GM19351 (cell line): ENCODE measurements at regions not wholly inside any gene's neighbourhood (a gene's known extent, or its start where the extent isn't known, plus 50 kb on each side); places are given as distances from the start of the nearest gene placed in this dataset.
"Not testable (repeated sequence)": the region's sequence is repeated elsewhere in the genome, so short reads cannot be mapped to it uniquely, and the experiment has no call there.

Experiments
- ATAC-seq: cut with Tn5 transposase; IDR thresholded peaks from one replicate; pipeline ENCODE4 v1.9.1; 2021; ENCODE audit warnings: mild to moderate bottlenecking, moderate library complexity; ENCODE audit not compliant: unreplicated experiment

DNA sequence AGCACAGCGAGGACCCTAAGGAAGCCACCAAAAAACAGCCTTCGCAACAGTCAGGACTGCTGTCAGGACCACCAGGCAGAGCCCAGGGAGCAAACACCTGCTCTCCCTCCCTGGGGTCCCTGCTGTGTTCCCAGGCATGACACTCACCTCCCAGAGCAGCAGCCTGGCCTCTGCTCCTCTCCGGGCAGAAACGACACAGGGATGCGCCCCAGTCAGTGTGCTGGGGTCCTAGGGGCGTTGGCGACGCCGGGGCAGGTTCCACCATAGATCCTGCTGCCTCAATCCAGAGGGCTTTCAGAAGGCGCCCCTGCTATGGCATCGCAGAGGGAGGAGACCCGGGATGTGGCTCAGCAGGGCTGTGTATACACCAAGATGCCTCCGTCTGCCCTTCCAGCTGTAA, 169.7 kb upstream of the FOXD4L5 start:
- not testable (repeated sequence) for ATAC-seq

DNA sequence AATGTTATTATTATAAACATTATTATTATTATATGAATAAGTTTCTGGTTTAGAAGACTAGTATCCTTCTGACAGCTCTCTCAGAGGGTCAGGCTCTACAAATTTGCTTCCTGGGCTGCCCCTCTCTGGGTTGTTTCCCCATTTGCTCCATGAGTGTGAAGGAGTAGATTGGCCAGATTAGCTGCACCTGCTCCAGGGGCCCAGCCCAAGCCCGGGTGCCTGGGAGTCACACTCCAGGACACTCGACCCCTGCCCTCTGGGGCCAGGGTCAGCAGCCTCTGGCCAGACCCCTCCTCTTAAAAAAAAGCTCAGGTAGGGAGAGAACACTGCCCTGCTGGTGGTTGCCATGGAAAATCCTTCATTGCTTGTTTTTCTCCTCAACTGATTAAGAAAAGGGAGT, 169.0 kb upstream of the FOXD4L5 start:
- ATAC-seq, result not testable (repeated sequence)

DNA sequence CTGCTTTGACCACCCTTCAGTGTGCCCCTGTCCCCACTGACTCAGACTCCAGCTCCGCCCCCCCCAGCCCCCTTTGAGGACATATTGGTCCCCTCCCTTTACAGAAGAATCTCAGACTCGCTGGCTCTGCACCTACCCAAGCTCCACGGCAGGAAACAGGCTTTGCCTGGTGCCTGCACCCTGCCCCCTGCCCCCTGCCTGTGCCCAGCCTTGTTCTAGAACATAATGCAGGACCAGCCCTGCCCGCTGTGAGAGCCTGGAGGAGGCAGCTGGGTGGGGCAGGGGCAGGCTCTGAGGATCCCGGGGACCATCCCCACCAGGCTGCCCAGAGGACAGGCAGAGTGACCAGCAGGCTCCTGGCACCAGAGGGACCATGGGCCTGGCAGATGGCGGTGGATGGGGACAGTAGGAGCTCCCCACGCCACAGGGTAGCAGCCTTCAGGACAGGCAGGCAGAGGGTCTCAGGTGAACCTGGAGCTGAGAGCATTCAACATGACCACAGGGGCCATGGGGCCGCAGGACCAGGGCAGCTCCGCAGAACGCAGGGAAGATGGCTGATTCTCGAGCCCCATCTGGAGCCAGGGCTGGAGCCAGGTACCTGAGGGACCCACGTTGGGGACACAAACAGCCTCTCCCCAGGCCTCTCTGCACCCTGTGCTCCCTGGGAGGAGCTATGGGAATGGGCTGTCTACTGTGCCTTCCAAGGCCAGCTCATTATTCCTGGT, 165.0 kb upstream of the FOXD4L5 start:
- not testable (repeated sequence) for ATAC-seq

DNA sequence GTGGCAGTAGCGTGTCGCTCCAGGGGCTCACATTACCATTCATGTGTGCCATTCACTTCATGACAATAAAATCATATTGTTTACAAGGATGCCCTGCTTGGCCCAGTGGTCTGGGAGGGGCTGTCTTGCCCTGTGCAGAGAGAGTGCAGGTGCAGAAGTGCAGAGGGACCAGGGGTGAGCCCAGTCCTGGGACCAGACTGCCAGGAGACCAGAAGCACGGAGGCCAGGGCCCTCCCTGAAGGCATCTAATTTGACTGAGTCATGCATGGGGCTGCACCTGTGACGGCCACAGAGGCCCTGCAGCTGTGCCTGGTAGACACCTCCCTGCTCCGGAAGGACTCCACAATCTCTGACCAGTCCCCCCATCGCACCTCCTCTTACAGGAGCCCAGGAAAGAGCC, 164.4 kb upstream of the FOXD4L5 start:
- ATAC-seq, result no peak

DNA sequence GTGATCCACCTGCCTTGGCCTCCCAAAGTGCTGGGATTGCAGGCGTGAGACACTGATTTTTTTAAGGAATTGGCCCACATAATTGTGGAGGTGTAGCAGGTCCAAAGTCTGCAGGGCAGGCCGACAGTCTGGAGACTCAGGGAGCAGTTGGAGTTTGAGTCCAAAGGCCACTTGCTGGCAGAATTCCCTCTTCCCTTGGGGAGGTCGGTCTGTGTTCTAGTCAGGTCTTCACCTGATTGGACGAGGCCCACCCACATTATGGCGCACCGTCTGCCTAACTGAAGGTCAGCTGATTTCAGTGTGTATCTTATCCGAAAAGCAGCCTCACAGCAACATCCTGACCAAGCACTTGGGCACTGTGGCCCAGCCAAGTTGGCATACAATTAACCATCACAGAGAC, 162.1 kb upstream of the FOXD4L5 start:
- not testable (repeated sequence) for ATAC-seq

DNA sequence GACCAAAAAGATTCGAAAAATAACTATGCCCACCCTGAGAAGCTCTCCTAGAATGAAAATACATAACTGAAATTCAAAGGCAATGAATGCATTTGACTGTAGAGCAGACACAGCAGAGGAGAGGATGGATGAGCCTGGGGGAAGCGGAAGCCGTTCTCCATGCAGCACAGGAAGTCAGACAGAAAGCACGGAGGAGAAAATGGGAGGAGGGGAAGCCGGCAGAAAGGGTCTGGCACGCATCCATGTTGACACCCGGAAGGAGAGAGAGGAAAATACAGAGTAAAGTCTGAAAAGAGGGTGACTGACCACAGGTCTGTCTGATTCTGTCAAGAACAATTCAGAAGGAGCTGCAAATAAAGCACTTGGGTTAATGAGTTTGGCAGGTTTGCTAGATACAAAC, 161.0 kb upstream of the FOXD4L5 start:
- not testable (repeated sequence) for ATAC-seq

DNA sequence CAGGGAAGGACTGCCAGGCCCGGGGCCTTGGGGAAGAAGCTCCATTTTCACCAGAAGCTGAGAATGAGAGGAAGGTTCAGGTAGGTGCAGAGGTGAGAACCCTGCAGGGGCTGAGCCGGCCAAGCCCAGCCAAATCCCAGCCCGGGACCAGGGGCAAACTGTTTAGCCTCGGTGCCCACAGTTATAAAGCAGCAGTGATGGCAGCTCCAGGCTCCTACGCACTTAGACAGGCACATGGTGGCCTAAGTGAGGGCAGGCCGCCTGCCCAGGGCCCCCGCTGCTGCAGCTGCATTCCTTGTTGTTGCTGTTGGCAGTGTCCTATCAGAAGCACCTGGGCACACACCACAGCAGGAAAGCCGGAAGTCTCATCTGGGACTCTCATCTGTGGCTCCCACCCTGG, 159.9 kb upstream of the FOXD4L5 start:
- no peak for ATAC-seq

DNA sequence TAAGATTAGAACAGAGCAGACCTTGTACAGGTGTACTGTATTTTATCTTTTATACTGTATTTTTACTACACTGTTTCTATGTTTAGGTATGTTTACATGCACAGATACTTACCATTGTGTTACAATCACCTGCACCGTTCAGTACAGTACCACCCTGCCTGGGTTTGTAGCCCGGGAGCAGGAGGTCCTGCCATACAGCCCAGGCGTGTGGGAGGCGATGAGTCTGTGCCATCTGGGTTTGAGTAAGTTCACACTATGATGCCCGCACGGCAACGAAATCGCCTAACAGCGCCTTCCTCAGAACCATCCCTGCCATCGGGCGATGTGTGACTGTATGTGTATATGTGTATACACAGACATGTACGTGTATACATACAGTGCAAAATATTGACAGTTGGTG, 157.1 kb upstream of the FOXD4L5 start:
- ATAC-seq, result not testable (repeated sequence)

DNA sequence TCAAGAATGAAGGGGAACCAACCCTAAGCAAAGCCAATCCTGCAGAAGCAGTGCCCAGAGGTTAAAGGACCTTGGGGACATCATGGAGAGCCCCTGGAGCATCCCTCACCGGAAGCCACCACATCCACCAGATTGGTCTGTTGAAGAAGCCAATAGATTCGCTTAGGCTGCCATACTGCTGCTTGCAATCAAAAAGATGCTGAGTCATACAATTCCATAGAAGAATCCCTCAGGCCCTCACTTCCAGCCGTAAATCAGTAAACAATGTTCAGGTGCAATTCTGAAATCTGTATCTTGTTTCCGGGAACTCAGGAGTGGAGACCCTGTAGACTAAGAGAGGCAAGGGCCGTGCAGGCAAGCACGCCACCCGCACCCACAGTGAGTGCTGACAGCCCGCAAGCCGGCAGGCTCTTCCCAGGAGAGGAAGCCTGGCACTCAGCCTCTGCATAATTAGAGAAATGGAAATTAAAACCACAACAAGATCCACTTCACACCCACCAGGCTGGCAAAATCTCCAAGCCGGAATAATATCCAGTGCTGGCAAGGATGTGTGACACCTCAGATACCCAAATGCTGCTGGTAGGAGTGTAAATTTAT, 156.4 kb upstream of the FOXD4L5 start:
- ATAC-seq, result not testable (repeated sequence)

DNA sequence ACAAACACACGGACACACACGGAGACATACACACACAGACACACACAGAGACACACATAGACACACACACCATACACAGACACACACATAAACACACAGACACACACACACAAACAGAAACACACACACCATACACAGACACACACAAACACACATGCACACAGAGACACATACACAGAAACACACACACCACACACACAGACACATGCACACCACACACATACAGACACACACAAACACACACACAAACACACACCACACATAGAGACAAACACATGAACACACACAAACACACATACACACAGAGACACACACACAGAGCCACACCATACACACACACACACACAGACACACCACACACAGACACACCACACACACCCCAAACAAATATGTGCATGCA, 152.7 kb upstream of the FOXD4L5 start:
- no peak for ATAC-seq

DNA sequence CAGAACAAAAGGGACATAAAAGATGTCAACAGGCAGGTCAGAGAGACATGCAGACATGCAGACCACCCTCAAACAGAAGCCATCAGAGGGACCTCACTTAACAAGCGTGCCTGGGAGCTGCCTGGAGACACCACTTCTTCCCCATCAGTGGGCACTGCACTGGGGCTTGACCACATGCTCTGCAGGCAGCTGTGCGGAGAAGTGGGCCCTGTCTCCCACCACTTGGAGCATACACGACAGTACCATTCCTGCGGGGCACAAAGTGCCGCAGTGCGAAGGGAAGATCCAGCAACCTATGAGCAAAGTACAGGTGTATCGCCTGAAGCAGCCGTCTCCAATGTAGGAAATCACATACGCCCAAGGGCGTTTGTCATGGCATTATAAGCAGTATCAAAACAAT, 150.5 kb upstream of the FOXD4L5 start:
- ATAC-seq, result no peak

DNA sequence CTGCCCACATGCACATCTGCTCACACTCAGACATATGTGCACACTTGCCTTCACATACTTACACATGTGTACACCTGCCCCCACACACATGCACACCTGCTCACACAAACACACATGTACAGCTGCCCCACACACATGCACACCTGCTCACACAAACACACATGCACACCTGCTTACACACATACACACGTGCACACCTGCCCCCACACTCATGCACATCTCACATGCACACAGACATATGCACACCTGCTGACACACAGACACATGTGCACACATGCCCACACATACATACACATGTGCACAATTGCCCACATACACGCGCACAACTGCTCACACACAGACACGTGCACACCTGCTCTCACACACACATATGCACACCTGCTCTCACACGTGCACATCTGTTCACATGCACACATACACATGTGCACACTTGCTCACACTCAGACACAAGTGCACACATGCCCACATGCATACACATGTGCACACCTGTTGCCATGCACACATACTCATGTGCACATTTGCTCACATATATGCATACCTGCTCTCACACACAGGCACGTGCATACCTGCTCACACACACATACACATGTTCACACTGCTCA, 147.8 kb upstream of the FOXD4L5 start:
- no peak for ATAC-seq

DNA sequence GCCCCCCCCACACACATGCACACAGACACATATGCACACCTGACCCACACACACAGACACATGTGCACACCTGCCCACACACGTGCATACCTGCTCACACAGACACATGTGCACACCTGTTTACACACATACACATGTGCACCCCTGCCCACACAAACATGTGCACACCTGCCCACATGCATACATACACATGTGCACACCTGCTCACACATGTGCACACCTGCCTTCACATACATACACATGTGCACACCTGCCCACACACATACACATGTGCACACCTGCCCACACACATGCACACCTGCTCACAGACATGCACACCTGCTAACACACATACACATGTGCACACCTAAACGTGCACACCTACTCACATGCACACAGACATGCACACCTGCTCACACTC, 147.0 kb upstream of the FOXD4L5 start:
- no peak for ATAC-seq

DNA sequence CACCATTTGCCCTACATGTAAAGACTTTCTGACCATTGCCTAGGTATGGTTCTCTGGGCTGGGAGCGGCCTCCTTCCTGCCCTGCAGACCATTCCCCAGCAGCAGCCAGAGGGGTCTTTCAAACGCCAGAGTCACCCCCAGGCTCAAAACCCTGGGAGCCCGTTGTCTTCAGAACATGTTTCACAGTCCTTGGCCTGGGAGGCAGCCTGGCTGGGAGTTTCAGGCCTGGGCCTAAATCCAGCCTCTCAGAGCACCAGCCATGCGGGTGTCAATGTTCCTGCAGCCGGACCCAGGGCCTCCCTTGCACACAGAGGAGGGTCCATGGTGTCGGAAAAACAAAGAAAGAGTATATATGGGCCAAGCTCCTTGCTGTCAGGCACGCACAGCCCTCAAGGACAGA, 145.2 kb upstream of the FOXD4L5 start:
- ATAC-seq, result no peak

DNA sequence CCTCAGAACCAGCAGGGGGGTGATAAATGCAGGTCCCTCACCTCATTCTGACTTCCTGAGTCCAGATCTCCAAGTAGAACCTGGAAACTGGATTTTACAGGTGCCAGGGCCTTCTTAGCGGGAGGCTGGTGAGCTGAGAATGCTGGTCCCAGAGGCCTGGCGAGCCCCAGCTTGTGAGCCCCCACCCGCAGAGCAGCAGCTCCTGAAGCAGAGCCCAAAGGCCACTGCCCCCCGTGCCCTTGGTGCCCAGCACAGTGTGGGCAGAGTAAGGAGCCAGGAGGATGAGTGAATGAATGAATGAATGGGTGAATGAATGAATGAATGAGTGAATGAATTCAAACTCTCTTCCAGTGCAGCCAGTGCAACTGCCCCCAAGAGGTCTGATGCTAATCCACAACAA, 142.4 kb upstream of the FOXD4L5 start:
- not testable (repeated sequence) for ATAC-seq

DNA sequence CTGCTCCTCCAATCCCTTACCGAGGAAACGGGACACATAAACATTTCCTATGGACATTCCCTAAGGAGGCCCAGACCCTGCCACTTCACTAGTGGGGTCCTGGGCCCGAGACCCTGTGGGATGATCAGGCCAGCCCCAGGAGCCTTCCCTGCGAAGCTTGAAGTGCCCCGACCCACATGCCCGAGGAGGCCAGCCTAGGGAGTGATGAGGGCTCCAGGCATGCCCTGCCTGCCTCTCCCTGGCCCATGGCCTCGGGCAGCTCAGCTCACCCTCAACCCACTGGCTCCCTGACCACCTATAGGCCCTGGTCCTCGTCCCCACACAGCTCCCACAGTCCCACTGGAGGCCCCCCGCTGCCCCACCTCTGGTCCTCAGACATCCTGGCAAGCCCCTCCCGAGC, 141.8 kb upstream of the FOXD4L5 start:
- ATAC-seq, result not testable (repeated sequence)

DNA sequence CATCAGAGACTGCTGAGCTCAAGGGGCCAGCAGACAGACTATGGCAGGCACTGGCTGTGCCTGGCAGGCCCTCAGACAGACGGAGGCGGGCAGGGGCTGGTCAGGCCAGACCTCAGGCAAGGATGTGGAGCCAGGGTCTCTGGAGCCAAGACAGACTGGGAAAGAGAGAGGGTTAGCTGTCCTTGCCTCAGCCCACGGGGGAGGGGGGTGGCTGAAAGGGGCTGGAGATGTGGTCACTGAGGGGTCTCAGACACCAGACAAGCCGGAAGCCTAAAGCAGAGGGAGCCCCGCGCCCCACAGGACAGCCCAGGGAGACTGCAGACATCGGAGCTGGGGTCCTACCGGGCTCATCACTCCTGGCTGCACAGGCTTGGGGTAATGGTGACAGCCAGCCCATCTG, 141.2 kb upstream of the FOXD4L5 start:
- no peak for ATAC-seq

DNA sequence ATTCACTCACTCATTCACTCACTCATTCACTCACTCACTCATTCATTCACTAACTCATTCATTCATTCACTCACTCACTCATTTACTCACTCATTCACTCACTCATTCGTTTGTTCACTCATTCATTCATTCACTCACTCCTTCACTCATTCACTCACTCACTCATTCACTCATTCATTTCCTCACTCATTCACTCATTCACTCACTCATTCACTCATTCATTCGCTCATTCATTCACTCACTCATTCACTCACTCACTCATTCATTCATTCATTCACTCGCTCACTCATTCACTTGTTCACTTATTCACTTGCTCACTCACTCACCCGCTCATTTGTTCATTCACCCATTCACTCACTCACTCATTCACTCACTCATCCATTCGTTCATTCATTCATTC, 140.2 kb upstream of the FOXD4L5 start:
- ATAC-seq, result not testable (repeated sequence)

DNA sequence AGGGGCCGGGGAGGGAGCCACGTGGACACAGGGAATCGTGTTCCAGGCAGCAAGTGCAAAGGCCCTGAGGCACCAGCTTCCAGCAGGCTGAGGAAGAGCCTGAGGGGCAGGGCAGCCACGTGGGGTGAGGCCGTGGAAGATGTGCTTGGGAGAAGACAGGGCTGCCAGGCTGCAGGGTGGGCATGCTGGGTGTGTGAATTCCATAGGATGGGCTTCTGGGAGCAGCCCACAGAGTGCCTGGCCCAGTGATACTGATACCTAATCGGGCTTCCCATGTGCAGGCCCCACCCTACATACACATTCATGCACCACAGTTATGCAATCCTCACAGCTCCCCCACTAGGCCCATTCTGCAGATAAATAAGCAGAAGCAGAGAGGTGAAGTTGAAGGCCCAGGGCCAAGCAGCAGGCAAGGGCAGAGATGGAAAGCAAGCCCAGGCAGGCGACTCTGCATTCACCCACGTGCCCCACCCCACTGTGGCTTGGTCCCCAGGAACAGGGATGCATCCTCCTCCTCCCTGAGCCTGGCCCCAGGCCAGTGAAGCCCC, 139.5 kb upstream of the FOXD4L5 start:
- ATAC-seq, result not testable (repeated sequence)

DNA sequence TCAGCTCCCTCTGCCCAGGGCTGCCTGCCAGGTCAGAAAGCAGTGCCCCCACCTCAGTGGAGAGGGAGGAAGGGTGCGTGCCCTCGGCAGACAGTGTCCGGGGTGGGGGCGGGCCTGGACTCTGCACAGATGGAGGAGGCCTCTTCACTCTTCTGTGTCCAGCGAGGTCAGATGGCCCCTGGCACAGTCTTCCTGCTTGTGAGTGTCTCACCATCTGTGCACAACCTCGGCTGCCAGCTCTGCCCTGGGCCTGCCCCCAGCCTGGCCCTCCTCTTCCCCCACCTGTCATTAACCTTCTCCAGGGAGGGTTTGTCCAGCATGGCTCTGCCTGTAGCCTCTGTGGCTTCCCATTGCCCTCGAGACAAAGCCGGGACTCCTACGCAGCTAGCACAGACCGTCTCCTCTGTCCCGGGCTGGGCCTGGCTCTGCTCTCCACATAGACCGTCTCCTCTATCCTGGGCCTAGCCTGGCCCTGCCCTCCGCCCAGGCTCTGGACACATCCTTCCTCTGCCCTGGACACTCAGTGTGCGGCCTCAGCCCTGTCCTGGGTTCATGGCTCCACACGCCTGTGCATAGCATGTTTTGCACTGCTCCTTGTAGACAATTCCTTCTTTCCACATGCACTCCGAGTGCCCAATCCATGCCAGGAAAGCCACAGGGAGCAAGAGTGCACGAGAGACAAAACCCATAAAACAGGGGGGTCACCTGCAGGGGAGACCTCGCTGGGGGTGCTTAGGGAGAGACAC, 138.9 kb upstream of the FOXD4L5 start:
- ATAC-seq, result not testable (repeated sequence)

DNA sequence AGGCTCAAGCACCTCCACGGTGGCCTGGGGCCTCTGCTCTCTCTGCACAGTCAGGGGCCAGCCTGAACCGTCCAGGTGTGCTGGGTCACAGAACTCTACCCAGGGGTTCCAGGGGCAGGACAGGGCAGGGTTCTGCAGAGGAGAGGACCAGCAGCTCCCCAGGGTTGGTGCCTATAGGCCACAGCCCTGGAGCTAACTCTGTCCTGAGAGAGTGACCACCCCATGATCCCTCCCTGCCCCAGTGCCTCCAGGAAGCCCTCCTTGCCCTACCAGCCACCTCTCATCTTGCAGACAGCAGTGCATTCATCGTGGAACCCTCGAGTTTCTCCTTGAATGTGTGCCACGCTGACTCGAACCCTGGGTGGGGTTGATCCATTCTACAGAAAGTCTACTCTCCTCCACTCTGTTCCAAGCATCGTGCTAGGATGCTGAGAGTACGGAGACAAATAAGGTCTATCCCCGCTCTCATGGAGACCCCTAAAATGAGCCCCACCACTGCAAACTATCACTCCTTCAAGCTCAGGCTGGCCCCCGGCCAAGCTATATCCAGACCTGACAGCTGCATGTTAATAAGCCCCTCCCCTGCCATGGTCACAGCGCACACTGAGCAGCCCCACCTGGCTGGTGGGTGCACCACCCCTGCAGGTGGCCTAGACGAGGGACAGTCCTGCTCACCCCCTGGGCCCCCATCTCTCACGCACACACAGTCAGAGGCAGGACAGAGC, 138.1 kb upstream of the FOXD4L5 start:
- not testable (repeated sequence) for ATAC-seq
